ENCODE measurements at regions not wholly inside any gene's neighbourhood (a gene's known extent, or its start where the extent isn't known, plus 50 kb on each side); places are given as distances from the start of the nearest gene placed in this dataset.

DNA sequence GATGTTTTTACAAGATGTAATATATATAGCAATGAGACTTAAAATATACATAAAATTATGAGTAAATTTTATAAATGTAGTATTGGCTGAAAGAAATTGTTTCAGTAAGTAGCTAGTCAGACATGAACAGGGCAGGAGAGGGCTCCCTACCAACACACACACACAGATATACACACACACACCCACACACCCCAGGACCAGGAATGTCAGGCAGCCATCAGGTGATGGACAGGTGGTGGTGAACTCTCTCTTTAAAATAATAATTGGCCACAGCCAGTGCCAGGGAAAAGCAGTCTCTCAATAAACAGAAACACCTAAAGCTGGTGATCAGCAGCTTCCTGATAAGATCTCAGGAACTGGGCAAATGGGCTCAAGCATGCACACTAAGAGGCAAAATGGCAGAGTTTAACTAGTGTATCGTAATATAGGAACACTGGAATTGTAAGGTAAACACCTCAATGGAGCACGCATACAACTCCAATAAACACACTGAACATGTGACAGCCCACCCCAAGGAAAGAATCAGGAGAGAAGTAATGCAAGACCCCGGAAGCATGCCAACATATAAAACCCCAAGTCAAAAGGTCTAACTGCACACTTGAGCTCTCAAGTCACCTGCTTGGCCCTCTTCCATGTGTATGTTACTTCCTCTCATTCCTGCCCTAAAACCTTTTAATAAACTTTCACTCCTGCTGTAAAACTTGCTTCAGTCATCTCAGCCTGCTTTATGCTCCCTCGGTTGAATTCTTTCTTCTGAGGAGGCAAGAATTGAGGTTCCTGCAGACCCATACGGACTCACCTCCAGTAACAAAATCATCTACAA is 1034.1 kb upstream of the SEMA6D start:
- no peak for DNase-seq (ENCODE audit: extremely low read depth in 1 of 2, low read depth in 1 of 2)

DNA sequence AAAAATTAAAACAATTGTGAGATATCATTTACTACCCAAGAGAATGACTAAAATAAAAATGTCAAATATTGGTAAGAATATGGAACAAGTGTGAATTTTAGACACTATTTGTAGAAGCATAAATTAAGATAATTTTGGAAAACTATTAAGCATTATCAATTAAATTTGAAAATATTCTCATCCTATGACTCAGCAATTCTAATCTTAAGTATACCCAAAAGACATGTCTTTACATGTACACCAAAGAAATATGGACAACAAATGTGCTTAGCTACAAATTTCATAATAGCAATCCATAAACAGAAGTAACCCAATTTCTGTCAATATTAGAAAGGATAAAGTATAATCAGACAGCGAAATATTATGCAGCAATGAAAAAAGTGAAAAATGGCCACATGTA is 1032.2 kb upstream of the SEMA6D start:
- no peak for DNase-seq (ENCODE audit: extremely low read depth in 1 of 2, low read depth in 1 of 2)

DNA sequence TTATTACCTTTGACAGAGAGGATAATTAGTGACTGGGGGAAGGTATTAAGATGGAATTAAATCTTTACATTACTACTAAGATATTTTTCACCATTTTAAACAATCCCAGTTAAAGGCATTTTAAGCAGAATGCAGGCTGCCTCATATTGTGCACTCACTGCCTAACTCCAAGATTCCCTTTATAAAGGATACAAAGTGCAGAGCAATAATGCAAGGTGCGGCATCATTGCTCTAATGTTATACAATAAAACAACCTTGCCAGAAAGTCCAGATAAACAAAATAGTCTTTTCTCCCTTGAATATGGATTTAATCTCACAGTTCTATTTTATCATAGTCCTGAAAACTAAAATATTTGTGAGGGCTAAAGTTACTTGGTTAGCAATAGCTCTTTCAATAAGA is 1031.6 kb upstream of the SEMA6D start:
- DNase-seq (ENCODE audit: extremely low read depth in 1 of 2, low read depth in 1 of 2): no peak

DNA sequence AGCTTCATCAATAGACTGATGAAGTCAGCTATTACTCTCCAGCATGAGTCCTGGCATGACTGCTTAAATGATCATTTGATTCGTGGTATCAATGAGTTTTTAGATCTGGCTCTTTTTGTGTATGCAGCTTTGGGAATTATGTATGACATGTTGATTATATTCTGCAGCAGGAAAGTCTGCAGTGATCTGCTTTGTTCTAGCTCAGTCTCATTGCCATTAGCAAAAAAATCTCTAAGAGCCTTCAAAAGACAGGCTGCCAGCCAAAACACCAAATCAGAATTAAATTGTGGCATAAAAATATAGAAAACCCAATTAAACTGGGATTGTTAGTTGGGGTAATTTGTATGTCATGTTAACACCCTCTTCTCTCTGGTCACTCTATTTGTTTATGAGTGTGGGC is 1021.0 kb upstream of the SEMA6D start:
- no peak for DNase-seq (ENCODE audit: extremely low read depth in 1 of 2, low read depth in 1 of 2)

DNA sequence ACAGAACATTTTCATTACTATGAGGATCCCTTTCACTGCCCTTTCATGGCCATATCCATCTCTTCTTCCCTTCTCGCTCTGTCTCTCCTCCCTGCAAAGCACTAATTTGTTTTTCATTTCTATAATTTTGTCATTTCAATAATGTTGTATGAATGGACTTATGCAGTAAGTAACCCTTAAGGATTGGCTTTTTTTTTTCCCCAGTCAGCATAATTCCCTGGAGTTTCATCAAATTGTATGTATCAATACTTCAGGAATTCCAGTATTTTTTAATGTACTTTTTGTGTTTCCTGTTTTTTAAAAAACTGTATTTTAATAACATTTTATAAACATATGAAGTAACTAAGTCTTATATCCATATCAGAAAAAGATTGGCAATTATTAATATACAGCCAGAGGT is 1016.0 kb upstream of the SEMA6D start:
- no peak for DNase-seq (ENCODE audit: extremely low read depth in 1 of 2, low read depth in 1 of 2)

DNA sequence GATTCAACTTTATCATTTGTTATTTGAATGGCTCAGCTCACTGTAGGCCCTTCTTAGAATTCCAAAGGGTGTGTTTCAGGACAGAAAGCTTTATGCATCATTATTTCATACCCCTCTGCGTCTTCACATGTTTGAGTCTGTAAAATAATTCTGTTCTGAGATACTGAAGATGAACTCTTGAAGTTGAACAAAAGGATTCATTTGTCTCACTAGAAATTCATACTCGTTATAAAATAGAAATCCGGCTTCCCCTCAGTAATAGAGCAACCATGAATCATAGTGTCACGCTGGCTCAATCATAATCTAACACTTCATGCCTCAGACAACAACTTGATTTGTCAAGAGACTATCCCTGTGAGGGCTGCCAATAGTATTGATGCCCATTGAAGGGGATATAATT is 1015.4 kb upstream of the SEMA6D start:
- no peak for DNase-seq (ENCODE audit: extremely low read depth in 1 of 2, low read depth in 1 of 2)

DNA sequence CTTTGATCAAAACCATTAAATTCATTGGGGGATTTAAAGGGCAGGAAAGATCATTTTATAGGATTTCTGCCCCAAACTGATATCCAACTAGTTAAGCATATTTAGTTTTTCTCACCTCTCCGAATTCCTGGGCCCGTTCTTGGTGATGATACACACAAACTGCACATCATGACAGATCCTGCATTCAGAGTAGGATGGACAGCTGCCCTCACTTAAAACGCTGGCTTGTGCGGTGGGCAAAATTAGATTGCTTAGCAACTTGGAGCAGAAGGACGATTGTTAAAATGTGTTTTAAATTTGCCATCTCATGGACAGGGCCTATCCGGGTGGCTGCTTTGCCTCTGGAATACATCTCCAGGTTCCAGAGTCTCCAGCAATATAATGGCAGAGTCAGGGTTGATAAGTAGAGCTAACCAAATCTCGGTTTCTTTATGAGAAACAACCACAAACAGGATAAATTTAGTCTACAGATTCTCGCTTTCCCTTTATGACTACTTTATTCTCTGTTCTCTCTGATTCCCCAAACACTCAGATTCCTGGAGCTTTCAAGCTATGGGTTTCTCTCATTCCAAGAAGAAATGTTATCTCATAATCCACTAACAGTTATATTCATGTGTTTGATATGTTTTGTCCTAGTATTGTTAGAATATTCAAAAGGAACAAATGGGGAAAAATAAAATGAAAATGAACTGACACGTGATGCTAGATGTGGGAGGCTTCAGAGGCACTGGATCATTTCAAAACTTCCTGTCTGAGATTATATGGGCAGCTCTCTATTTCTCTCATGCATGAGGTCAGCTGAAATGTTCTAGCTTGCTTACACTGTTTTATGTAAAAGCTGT is 1014.1 kb upstream of the SEMA6D start:
- no peak for DNase-seq (ENCODE audit: extremely low read depth in 1 of 2, low read depth in 1 of 2)

DNA sequence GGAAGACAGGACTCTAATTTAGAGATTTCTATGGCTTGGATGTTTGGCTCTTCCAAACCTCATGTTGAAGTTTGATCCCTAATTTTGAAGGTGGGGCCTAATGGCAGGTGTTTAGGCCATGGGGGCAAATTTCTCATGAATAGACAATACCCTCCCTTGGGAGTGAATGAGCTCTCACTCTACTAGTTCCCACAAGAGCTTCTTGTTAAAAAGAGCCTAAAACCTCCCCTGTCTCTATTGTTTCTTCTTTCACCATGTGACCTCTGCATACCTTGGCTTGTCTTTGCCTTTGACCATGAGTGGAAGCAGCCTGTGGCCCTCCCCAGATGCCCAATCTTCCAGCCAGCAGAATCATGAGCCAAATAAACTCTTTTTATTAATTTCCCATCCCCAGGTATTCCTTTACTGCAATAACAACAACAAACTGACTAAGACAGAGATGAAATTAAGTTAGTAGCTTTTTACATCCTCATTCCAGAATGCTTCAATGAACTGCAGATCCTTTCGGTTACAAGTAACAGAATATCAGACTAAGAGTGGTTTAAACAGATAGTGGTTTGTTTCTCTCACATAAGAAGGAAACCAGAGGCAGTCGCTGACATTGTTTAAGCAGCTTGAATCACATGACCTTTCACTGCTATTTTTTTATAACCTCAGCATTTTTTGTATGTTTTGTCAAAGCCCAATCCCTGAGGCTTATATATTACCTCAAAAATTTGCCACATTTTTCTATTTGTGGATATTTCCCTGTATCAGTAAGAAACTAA is 1013.3 kb upstream of the SEMA6D start:
- no peak for DNase-seq (ENCODE audit: extremely low read depth in 1 of 2, low read depth in 1 of 2)

DNA sequence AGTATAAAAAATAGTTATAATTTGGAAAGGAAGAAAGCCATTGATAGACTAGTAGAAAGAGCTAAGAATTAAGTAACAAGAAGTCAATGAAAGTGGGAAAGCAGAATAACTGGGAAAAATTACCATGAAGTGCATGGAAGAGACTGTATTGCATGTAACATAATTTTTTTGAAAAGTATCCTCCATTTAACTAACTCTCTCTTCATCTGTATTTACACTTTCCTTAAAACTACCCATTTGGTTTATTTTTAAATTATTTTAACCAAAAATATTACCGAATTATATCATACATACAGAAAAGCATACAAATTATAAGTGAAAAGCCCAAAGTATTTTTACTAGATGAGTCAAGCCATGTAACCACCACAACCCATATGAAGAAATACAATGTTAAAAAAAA is 1009.9 kb upstream of the SEMA6D start:
- no peak for DNase-seq (ENCODE audit: extremely low read depth in 1 of 2, low read depth in 1 of 2)

DNA sequence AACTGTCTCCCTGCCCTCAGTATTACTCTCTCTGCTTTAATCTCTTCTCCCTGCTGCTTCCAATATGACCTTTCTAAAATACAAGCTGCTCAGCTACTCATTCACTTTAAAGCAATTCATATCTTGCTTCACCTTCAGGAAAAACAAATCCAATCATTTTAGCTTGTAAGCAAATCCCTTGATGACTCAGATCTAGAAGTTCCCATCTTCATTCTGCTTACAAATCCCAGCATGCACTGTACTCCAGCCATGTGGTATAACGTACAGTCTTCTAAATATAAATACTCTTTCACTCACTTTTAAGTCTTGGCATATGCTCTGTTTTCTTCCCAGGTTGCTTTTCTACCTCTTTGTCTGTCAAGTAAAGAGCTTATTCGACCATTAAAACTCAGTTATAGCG is 1009.1 kb upstream of the SEMA6D start:
- DNase-seq (ENCODE audit: extremely low read depth in 1 of 2, low read depth in 1 of 2): no peak

DNA sequence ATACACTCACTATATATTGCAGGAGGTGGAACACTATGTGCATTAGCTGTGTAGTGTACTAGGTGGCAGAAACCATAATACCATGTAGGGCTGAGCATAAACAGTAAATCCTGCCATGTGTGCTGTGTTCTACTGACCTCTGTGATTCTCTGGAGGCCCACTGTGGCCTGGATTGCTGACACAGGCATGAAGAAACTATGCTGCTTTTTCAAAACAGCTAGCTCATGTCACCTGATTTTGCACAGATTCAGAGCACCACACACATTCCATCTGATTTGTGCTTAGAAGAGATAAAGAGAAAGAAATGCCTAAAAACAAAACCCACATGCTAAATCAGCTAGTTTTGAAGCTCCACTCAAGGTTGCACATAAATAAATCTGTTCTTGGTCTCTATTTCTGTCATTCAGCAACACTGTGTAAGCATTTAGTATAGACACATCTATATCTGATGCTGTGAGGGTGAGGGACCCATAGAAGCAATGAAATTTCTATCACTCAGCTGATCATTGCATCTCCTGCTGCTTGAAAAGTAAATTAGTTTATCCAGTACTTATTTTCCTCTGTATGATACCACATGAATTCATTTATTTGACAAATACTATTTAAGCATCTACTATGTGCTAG is 1007.7 kb upstream of the SEMA6D start:
- no peak for DNase-seq (ENCODE audit: extremely low read depth in 1 of 2, low read depth in 1 of 2)

DNA sequence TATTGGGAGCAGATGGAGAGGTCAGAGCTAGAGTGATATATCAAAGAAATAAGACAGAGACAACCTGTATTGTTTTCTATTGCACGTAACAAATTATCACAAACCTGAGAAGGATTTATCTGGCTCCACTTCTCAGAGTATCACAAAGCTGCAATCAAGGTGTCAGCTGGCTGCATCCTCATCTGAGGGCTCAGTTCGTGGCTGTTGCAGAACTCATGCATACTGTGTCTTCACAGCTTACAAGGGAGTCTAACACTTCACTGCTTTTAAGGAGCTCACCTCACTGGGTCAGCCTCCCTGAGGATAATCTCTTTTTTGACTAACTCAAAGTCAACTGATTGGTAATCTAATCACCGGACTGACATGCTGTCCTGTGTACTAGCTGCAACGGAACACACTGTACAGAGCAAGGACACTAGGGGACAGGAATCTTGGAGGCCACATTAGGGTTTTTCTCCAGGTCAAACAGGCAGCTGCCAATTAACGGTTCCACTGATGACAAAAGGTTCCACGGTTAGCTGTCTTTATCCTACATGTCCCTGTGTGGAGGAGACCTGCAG is 1006.8 kb upstream of the SEMA6D start:
- DNase-seq (ENCODE audit: extremely low read depth in 1 of 2, low read depth in 1 of 2): no peak

DNA sequence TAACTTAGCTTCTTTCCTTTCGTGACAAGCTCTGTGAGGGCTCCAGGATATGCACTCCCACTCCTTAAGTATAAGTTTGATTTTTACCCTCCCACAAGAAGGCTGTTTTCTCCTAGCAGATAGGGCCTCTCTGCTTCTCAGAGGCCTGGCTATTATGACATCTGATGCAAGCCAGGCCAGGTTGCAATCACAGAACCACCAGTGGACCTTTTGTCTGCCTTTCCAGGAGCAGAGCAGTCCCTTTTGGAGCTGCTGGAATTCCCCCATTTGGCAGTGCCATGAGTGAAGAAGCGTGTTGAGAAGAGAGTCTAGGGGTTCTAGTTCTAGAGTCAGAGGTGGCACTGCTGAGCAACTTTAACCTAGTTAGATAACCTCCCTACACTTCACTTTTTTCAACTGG is 1004.3 kb upstream of the SEMA6D start:
- no peak for DNase-seq (ENCODE audit: extremely low read depth in 1 of 2, low read depth in 1 of 2)

DNA sequence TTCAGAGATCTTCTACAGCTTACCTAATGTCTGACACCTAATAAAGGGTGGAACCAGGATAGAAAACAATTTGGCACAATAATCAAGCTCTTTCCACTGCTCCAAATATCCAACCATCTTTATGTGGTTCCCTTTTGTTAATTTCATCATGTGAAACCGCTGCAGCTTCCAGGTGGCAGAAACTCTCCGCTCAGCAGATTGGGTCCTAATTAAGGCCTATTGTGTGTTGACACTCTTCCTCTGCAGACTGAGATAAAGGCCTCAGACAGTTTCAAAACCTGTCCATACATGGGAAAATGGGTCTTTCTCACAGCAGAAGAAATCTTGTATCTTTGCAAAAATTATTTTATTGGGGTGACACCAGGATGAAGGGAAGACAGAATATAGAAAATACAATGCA is 1002.4 kb upstream of the SEMA6D start:
- DNase-seq (ENCODE audit: extremely low read depth in 1 of 2, low read depth in 1 of 2): no peak

DNA sequence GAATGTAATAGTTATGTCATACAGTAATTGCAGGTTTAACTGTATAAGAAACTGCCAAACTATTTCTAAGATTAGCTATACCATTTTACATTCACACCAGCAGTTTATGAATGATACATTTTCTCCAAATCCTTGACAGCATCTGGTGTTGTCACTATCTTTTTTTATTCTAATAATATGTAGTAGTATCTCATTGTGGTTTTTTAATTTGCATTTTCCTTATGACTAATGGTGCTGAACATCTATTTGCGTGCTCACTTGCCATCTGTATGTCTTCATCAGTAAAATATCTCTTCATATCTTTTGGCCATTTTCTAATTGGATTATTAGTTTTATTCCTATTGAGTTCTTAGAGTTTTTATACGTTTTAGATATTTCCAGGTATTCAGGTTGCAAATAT is 994.0 kb upstream of the SEMA6D start:
- no peak for DNase-seq (ENCODE audit: extremely low read depth in 1 of 2, low read depth in 1 of 2)

DNA sequence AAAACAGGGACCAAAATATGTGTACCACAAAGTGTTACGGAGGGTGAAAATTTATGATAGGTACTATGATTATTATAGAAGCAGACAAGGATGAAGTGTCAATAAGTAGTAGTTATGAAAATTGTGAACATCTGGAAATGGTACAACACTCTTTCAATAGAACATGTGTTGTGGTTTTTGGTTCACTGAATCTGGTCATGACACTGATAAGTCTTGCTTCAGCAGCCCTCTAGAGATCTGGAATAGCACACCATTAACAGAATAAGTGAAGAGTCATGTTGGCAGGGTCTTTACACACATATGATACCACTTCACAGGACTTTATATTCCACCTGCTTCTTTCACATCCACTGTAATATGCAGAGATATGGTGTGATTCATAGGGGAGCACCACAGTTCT is 985.2 kb upstream of the SEMA6D start:
- DNase-seq (ENCODE audit: extremely low read depth in 1 of 2, low read depth in 1 of 2): no peak

DNA sequence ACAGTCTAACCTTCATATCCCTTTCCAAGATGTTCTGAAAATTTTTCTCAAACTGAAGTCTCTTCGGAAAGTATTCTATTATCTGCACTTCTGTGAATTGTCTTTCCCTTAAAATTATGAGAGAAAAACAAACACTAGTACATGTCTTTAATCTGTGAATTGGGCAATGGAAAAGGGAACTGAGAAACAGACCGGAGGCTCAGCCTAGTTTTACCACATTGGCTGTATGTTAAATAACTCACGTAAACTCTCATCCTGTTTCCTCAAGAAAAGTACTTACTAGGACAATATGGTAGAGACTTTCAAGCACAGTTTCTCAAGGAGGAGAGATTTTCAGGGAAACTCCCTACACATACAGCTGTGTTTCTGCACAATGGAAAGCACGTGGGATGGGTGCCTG is 982.2 kb upstream of the SEMA6D start:
- no peak for DNase-seq (ENCODE audit: extremely low read depth in 1 of 2, low read depth in 1 of 2)

DNA sequence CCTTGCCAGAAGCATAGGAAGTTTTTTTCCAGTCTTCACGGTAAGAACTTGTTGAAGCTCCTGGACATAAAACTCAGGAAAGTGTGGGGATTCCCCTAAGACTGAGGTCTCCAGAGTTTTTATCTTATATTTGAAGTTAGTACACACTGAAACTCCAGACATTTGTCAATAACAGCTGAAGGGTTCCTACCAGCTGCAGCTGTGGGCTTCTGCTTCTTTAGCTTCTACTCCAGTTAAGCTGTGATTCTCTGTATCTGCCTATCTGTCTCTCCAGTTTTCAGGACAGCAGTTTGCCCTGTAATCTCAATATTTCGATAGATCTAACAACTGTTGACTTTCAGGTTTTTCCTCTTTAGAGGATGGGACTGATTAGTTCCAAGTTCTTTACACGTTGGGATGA is 966.0 kb upstream of the SEMA6D start:
- no peak for DNase-seq (ENCODE audit: extremely low read depth in 1 of 2, low read depth in 1 of 2)

DNA sequence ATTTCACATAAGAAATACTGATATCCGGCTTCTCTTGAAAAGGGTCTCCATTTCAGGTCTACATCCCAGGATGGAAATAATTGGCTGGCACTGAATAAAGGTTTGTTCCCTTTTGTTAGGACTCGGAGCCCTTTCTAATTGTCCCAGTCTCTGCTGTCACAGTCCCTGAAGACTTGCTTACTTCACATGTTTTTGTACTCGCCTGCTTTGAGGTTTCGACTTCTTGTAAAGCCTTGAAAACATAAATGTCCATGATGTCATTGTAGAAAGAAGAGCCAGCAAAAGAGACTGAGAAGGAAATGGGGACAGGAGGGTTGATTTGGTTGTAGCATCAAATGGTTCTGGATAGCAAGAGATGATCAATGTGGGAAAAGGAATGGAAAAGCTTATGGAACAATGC is 963.4 kb upstream of the SEMA6D start:
- no peak for DNase-seq (ENCODE audit: extremely low read depth in 1 of 2, low read depth in 1 of 2)

DNA sequence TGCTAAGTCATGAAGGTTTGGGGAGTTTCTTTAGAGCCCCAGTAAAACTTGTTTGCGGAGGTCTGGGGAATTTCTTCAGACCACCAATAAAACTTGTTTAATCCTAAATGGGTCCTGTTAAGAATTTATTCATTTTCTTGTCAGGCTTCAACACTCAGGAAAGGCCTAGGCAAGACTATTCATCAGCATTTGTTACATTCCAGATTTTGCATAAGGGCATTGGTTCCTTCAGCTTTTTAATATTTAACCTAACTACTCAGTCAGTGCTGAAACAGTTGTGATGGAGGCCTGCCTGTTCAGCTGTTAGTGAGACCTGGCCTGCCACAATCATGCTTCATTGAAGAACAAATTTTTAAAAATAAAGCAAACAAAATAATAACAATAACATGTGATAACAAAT is 954.2 kb upstream of the SEMA6D start:
- no peak for DNase-seq (ENCODE audit: extremely low read depth in 1 of 2, low read depth in 1 of 2)

DNA sequence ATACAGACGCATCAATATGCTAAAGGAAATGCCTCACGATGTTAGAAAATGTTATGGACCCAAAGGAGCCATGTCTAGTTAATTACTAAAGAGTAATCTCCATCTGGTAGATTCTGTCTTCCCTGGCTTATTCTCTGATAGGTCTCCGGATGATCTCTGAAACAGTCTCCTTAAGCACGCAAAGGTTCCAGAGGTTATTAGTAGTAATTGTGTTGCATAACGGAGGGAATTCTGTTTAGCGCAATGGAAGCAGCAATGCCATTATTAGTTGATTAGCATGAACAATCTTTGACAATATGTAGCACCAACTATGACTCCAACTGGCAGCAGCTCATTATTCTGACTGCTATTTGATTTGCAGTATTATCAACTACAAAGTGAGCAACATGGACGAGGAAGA is 952.5 kb upstream of the SEMA6D start:
- DNase-seq (ENCODE audit: extremely low read depth in 1 of 2, low read depth in 1 of 2): no peak
